ENCODE measurements at regions not wholly inside any gene's neighbourhood (a gene's known extent, or its start where the extent isn't known, plus 50 kb on each side); places are given as distances from the start of the nearest gene placed in this dataset.

GRCh38 chr10:4391683-4392082 is 434.3 kb upstream of the AKR1E2 start:
- H3K9ac ChIP-seq (ENCODE audit: low read length) = no peak overlapping the region
- H2AFZ ChIP-seq (ENCODE audit: low read length) = no peak overlapping the region
- no peaks in the 10 kb centered on the region for H3K79me2 ChIP-seq (ENCODE audit: low read length)
- no peaks in the 10 kb centered on the region for H3K27me3 ChIP-seq (ENCODE audit: low read length)
- no peaks in the 10 kb centered on the region for H3K9me2 ChIP-seq (replicated peaks; ENCODE audit: low read length)
- no peaks in the 10 kb centered on the region for H3F3A ChIP-seq (ENCODE audit: low read length, unreplicated experiment)
- ChIA-PET CTCF (no interaction called here), POLR2A (ENCODE audit: unreplicated experiment) (no interaction called here)
- no peaks in the 10 kb centered on the region for H3K4me1 ChIP-seq (ENCODE audit: insufficient read depth, low read length)
- H3K36me3 ChIP-seq (ENCODE audit: low read depth, low read length) = no peaks in the 10 kb centered on the region
- H3K9me3 ChIP-seq (ENCODE audit: low read length) = no peaks in the 10 kb centered on the region
- no peak overlapping the region for H3K4me3 ChIP-seq (ENCODE audit: low read length)
- BruUV-seq (replicated peaks) = no TSS peak
- TF ChIP-seq CTCF (conservative IDR thresholded peaks at IDR 0.05; ENCODE audit: low read depth, low read length) (peak; percentile 33; the same call in 1 of the 2 replicates), EZH2phosphoT487 (IDR thresholded peaks at IDR 0.05; ENCODE audit: borderline replicate concordance, low read length) (no peak)
- H4K20me1 ChIP-seq (ENCODE audit: low read length) = no peaks in the 10 kb centered on the region
- peak; percentile 10 for DNase-seq
- H3K27ac ChIP-seq (ENCODE audit: low read length) = no peak overlapping the region
- ATAC-seq = no peak
- no peak overlapping the region for H3K4me2 ChIP-seq (ENCODE audit: low read length)
- intact Hi-C loops (cut with micrococcal nuclease) = no loop called here

- Histone ChIP-seq H3K27me3 (ENCODE audit: low read length) (no peaks in the 10 kb centered on the region), H3K9me3 (ENCODE audit: low read length) (no peaks in the 10 kb centered on the region), H2AFZ (ENCODE audit: low read length) (no peak overlapping the region), H3K9me2 (replicated peaks; ENCODE audit: low read length) (no peaks in the 10 kb centered on the region), H3K36me3 (ENCODE audit: low read depth, low read length) (no peaks in the 10 kb centered on the region), H3K4me1 (ENCODE audit: insufficient read depth, low read length) (no peaks in the 10 kb centered on the region), H3K27ac (ENCODE audit: low read length) (no peak overlapping the region), H4K20me1 (ENCODE audit: low read length) (no peaks in the 10 kb centered on the region), H3K4me3 (ENCODE audit: low read length) (no peak overlapping the region), H3K9ac (ENCODE audit: low read length) (no peak overlapping the region), H3K4me2 (ENCODE audit: low read length) (no peak overlapping the region), H3F3A (ENCODE audit: low read length, unreplicated experiment) (no peaks in the 10 kb centered on the region), H3K79me2 (ENCODE audit: low read length) (no peaks in the 10 kb centered on the region)
- no peak for TF ChIP-seq EZH2 (IDR thresholded peaks at IDR 0.05; ENCODE audit: low read length, unreplicated experiment)
- TF ChIP-seq EZH2phosphoT487 (IDR thresholded peaks at IDR 0.05; ENCODE audit: borderline replicate concordance, low read length) = no peak
- TF ChIP-seq CTCF (conservative IDR thresholded peaks at IDR 0.05; ENCODE audit: low read depth, low read length) = no peak
- intact Hi-C loops (cut with micrococcal nuclease) = no loop called here
- no TSS peak for BruUV-seq (replicated peaks)
- ATAC-seq = no peak
- no peak for DNase-seq
- CTCF ChIA-PET = no interaction called here
- POLR2A ChIA-PET (ENCODE audit: unreplicated experiment) = no interaction called here
Observed at GRCh38 chr10:4390219-4390618, 435.8 kb upstream of the AKR1E2 start.

- no peak overlapping the region for H3K9ac ChIP-seq (ENCODE audit: low read length)
- ChIA-PET CTCF (no interaction called here), POLR2A (ENCODE audit: unreplicated experiment) (no interaction called here)
- H3K9me2 ChIP-seq (replicated peaks; ENCODE audit: low read length) = no peaks in the 10 kb centered on the region
- H3K4me3 ChIP-seq (ENCODE audit: low read length) = no peak overlapping the region
- DNase-seq (no peak), ATAC-seq (no peak)
- TF ChIP-seq EZH2phosphoT487 (IDR thresholded peaks at IDR 0.05; ENCODE audit: borderline replicate concordance, low read length) (no peak), CTCF (conservative IDR thresholded peaks at IDR 0.05; ENCODE audit: low read depth, low read length) (no peak), EZH2 (IDR thresholded peaks at IDR 0.05; ENCODE audit: low read length, unreplicated experiment) (no peak)
- no peak overlapping the region for H3K27ac ChIP-seq (ENCODE audit: low read length)
- no peaks in the 10 kb centered on the region for H3K4me1 ChIP-seq (ENCODE audit: insufficient read depth, low read length)
- BruUV-seq (replicated peaks) = no TSS peak
- H2AFZ ChIP-seq (ENCODE audit: low read length) = no peak overlapping the region
- H3K9me3 ChIP-seq (ENCODE audit: low read length) = no peaks in the 10 kb centered on the region
- H4K20me1 ChIP-seq (ENCODE audit: low read length) = no peaks in the 10 kb centered on the region
- no peaks in the 10 kb centered on the region for H3K79me2 ChIP-seq (ENCODE audit: low read length)
- no peaks in the 10 kb centered on the region for H3F3A ChIP-seq (ENCODE audit: low read length, unreplicated experiment)
- H3K27me3 ChIP-seq (ENCODE audit: low read length) = no peaks in the 10 kb centered on the region
- H3K36me3 ChIP-seq (ENCODE audit: low read depth, low read length) = no peaks in the 10 kb centered on the region
- intact Hi-C loops (cut with micrococcal nuclease) = no loop called here
- H3K4me2 ChIP-seq (ENCODE audit: low read length) = no peak overlapping the region
Observed at GRCh38 chr10:4385231-4385870, 440.7 kb upstream of the AKR1E2 start.

All from PC-3 (cell line).